H1 (cell line): ENCODE measurements at regions not wholly inside any gene's neighbourhood (a gene's known extent, or its start where the extent isn't known, plus 50 kb on each side); places are given as distances from the start of the nearest gene placed in this dataset.

Experiments
- CTCF ChIA-PET: fragments of 300-600 bp; sonication (Branson Sonifier 250); formaldehyde crosslinking; loops from one replicate; lab custom pipeline; 2021; ENCODE audit not compliant: partially characterized antibody; lab: Charles Lee
- POLR2A ChIA-PET: fragments of 300-600 bp; sonication (Branson Sonifier 250); formaldehyde crosslinking; loops from one replicate; lab custom pipeline; 2021; ENCODE audit warnings: inconsistent platforms; ENCODE audit not compliant: partially characterized antibody; lab: Charles Lee
- DNase-seq, 2 experiments: peaks; one replicate each; pipeline versions ENCODE4 v3.0.0 to v3.0.0-alpha.2; 2010 to 2022; ENCODE audit warnings: low spot score in 2 of 2, low read depth in 1 of 2, mixed read lengths in 1 of 2
- FAIRE-seq: peaks from 2 replicates; lab custom pipeline; 2011; peaks lifted over from hg19 to GRCh38; lab: Jason Lieb, UNC
- H2AFZ ChIP-seq: 2 replicates; pipeline ENCODE4 v1.8.1; 2012; ENCODE audit warnings: low read length, inconsistent platforms
- H2AK5ac ChIP-seq: 2 replicates; pipeline ENCODE4 v1.6.1; 2013; ENCODE audit warnings: low read depth, low read length
- H2BK120ac ChIP-seq: replicated peaks from 2 replicates; pipeline ENCODE3; 2013; ENCODE audit warnings: low read depth, low read length, inconsistent platforms
- H2BK12ac ChIP-seq: 2 replicates; pipeline ENCODE4 v1.6.1; 2013; ENCODE audit warnings: low read depth, low read length
- H2BK15ac ChIP-seq: 2 replicates; pipeline ENCODE4 v1.6.1; 2013; ENCODE audit warnings: low read length
- H2BK20ac ChIP-seq: 2 replicates; pipeline ENCODE4 v1.6.1; 2013; ENCODE audit warnings: low read length
- H2BK5ac ChIP-seq: 2 replicates; pipeline ENCODE4 v1.6.1; 2013; ENCODE audit warnings: low read depth, low read length
- H3K14ac ChIP-seq: 2 replicates; pipeline ENCODE4 v1.6.1; 2013; ENCODE audit warnings: inconsistent platforms; ENCODE audit not compliant: insufficient read length
- H3K18ac ChIP-seq: 2 replicates; pipeline ENCODE4 v1.6.1; 2013; ENCODE audit warnings: low read length; ENCODE audit errors: extremely low read depth
- H3K23ac ChIP-seq: 2 replicates; pipeline ENCODE4 v1.6.1; 2013; ENCODE audit warnings: inconsistent platforms; ENCODE audit not compliant: insufficient read length
- H3K23me2 ChIP-seq: 2 replicates; pipeline ENCODE4 v1.6.1; 2013; ENCODE audit warnings: low read depth, low read length
- H3K27ac ChIP-seq: 2 replicates; pipeline ENCODE4 v1.6.1; 2011; ENCODE audit warnings: low read depth, low read length, inconsistent platforms
- H3K27me3 ChIP-seq, 4 experiments: replicated peaks in 1 of 4; 1 replicate in 1 of 4; 2 replicates in 3 of 4; pipeline versions ENCODE4 v1.6.1 to v1.8.1; 2011 to 2013; ENCODE audit warnings: low read length in 3 of 4, mild to moderate bottlenecking in 3 of 4, inconsistent platforms in 2 of 4, mixed read lengths in 2 of 4, moderate library complexity in 1 of 4; ENCODE audit not compliant: control insufficient read depth in 3 of 4, insufficient read depth in 3 of 4; ENCODE audit errors: extremely low read depth in 1 of 4
- H3K36me3 ChIP-seq, 4 experiments: 2 replicates each; pipeline versions ENCODE4 v1.6.1 to v1.8.1; 2011 to 2013; ENCODE audit warnings: mild to moderate bottlenecking in 4 of 4, low read length in 3 of 4, moderate library complexity in 2 of 4, control low read depth in 1 of 4, inconsistent platforms in 1 of 4; ENCODE audit not compliant: insufficient read depth in 4 of 4, control insufficient read depth in 2 of 4
- H3K4ac ChIP-seq: replicated peaks from 2 replicates; pipeline ENCODE3; 2013; ENCODE audit warnings: low read length, low read depth, mixed read lengths, inconsistent platforms; ENCODE audit not compliant: insufficient read length
- H3K4me1 ChIP-seq, 4 experiments: replicated peaks in 1 of 4; 1 replicate in 1 of 4; 2 replicates in 3 of 4; pipeline versions ENCODE4 v1.6.1 to v1.8.1; 2011 to 2013; ENCODE audit warnings: low read length in 3 of 4, inconsistent platforms in 2 of 4, mixed read lengths in 1 of 4; ENCODE audit not compliant: insufficient read depth in 4 of 4, control insufficient read depth in 3 of 4
- H3K4me2 ChIP-seq, 2 experiments: 2 replicates each; pipeline versions ENCODE4 v1.6.1 to v1.8.1; 2011 to 2013; ENCODE audit warnings: low read depth in 2 of 2, low read length in 2 of 2, control low read depth in 1 of 2, inconsistent platforms in 1 of 2, mild to moderate bottlenecking in 1 of 2; ENCODE audit not compliant: insufficient read depth in 1 of 2
- H3K4me3 ChIP-seq, 4 experiments: fragments of 200-600, 300-600 bp in 1 of 4; sonication (generic), shearing (Covaris generic), sonication (Bioruptor Twin) in 1 of 4; 2 replicates each; pipeline versions ENCODE4 v1.5.1 to v1.8.1; 2011 to 2016; ENCODE audit warnings: low read length in 4 of 4, low read depth in 3 of 4, control low read depth in 2 of 4, inconsistent platforms in 2 of 4, mild to moderate bottlenecking in 2 of 4, mixed read lengths in 1 of 4, moderate library complexity in 1 of 4; ENCODE audit not compliant: insufficient read depth in 2 of 4; ENCODE audit errors: extremely low read depth in 1 of 4
- H3K56ac ChIP-seq: replicated peaks from 2 replicates; pipeline ENCODE3; 2013; ENCODE audit warnings: low read depth, mild to moderate bottlenecking, mixed read lengths, low read length, inconsistent platforms; ENCODE audit not compliant: insufficient read length
- H3K79me1 ChIP-seq: 2 replicates; pipeline ENCODE4 v1.6.1; 2013; ENCODE audit warnings: low read depth, low read length, control low read depth
- H3K79me2 ChIP-seq, 2 experiments: 2 replicates each; pipeline versions ENCODE4 v1.6.1 to v1.8.1; 2012 to 2013; ENCODE audit warnings: low read length in 2 of 2, mild to moderate bottlenecking in 2 of 2, inconsistent platforms in 1 of 2; ENCODE audit not compliant: insufficient read depth in 2 of 2, control insufficient read depth in 1 of 2
- H3K9ac ChIP-seq, 4 experiments: replicated peaks in 1 of 4; 1 replicate in 1 of 4; 2 replicates in 3 of 4; pipeline versions ENCODE4 v1.6.1 to v1.8.1; 2011 to 2013; ENCODE audit warnings: low read depth in 3 of 4, low read length in 3 of 4, control low read depth in 2 of 4, mild to moderate bottlenecking in 2 of 4, moderate library complexity in 2 of 4, inconsistent platforms in 1 of 4; ENCODE audit errors: extremely low read depth in 1 of 4
- H3K9me3 ChIP-seq, 2 experiments: 2 replicates each; pipeline versions ENCODE4 v1.6.1 to v1.8.1; 2012 to 2013; ENCODE audit warnings: mild to moderate bottlenecking in 2 of 2, moderate library complexity in 2 of 2, control low read depth in 1 of 2, inconsistent platforms in 1 of 2, low read depth in 1 of 2, low read length in 1 of 2, mixed read lengths in 1 of 2; ENCODE audit not compliant: insufficient read depth in 2 of 2
- H4K20me1 ChIP-seq, 2 experiments: replicated peaks in 1 of 2; 2 replicates each; pipeline versions ENCODE3 to v1.8.1; 2011 to 2013; ENCODE audit warnings: inconsistent platforms in 2 of 2, low read length in 2 of 2, mild to moderate bottlenecking in 1 of 2; ENCODE audit not compliant: insufficient read depth in 2 of 2, control insufficient read depth in 1 of 2
- H4K5ac ChIP-seq: 2 replicates; pipeline ENCODE4 v1.6.1; 2013; ENCODE audit warnings: low read length, low read depth, mixed read lengths, inconsistent platforms; ENCODE audit not compliant: insufficient read length
- H4K8ac ChIP-seq: 2 replicates; pipeline ENCODE4 v1.8.0; 2013; ENCODE audit warnings: mild to moderate bottlenecking, moderate library complexity, low read length, inconsistent platforms; ENCODE audit not compliant: insufficient read depth; ENCODE audit errors: extremely low read depth
- H4K91ac ChIP-seq: replicated peaks from 2 replicates; pipeline ENCODE3; 2013; ENCODE audit warnings: low read length, mixed read lengths, inconsistent platforms; ENCODE audit not compliant: insufficient read length
- BACH1 ChIP-seq: IDR thresholded peaks from 2 replicates; pipeline ENCODE4 v1.6.1; 2012; ENCODE audit warnings: low read length, improper control_type of control experiment
- FOSL1 ChIP-seq: IDR thresholded peaks from 2 replicates; pipeline ENCODE4 v1.6.1; 2011; ENCODE audit warnings: mild to moderate bottlenecking, low read depth, low read length, moderate library complexity; ENCODE audit not compliant: insufficient read depth
- JUN ChIP-seq: IDR thresholded peaks from 2 replicates; pipeline ENCODE4 v1.6.1; 2011; ENCODE audit warnings: low read depth, mild to moderate bottlenecking, improper control_type of control experiment, low read length
- POLR2AphosphoS5 ChIP-seq: IDR thresholded peaks from 2 replicates; pipeline ENCODE4 v1.6.1; 2011; ENCODE audit warnings: low read depth, low read length
- SIRT6 ChIP-seq: IDR thresholded peaks from one replicate; pipeline ENCODE4 v1.7.1; 2012; ENCODE audit warnings: low read length, inconsistent platforms
- SUZ12 ChIP-seq: fragments of 200-600 bp; sonication (generic); IDR thresholded peaks from 2 replicates; pipeline ENCODE4 v1.6.1; 2012; ENCODE audit warnings: mild to moderate bottlenecking, inconsistent platforms, low read length, moderate library complexity, mixed read lengths
- TBP ChIP-seq: IDR thresholded peaks from 2 replicates; pipeline ENCODE4 v1.6.1; 2011; ENCODE audit warnings: low read depth, low read length, improper control_type of control experiment
- TEAD4 ChIP-seq: IDR thresholded peaks from 2 replicates; pipeline ENCODE4 v1.6.1; 2012; ENCODE audit warnings: low read depth, low read length, inconsistent platforms, mixed read lengths
- WGBS, 2 experiments: shearing (Covaris generic) in 1 of 2; methylation state at CpG; one replicate each; pipeline versions ENCODE4 v1.1.6 to v1.1.7; 2013 to 2015; ENCODE audit warnings: low lambda C conversion rate in 2 of 2, mixed read lengths in 2 of 2, inconsistent platforms in 1 of 2, low coverage in 1 of 2, missing lambda C conversion rate in 1 of 2; ENCODE audit not compliant: insufficient replicate concordance in 2 of 2, insufficient coverage in 1 of 2, insufficient read length in 1 of 2; ENCODE audit errors: extremely low coverage in 1 of 2, missing lambda C conversion rate in 1 of 2; 5-methylcytosine and 5-hydroxymethylcytosine counted together
- TF ChIP-seq, protein P1 (sequence below), 3 experiments: IDR thresholded peaks; 1 replicate in 2 of 3; 2 replicates in 1 of 3; pipeline versions ENCODE4 v1.5.1 to v1.6.1; 2011; ENCODE audit warnings: low read length in 3 of 3, mild to moderate bottlenecking in 3 of 3, inconsistent platforms in 2 of 3, low read depth in 1 of 3, moderate library complexity in 1 of 3; ENCODE audit not compliant: insufficient read depth in 1 of 3; ENCODE audit errors: control extremely low read depth in 1 of 3

GRCh38 chr1:164061528-164061927, 497.5 kb upstream of the PBX1 start:
- no peak overlapping the region for H2AFZ ChIP-seq
- H3K36me3 ChIP-seq: no peaks in the 10 kb centered on the region
- H3K56ac ChIP-seq: no peak overlapping the region
- DNase-seq (no peak), FAIRE-seq (no peak)
- H2BK12ac ChIP-seq: no peak overlapping the region
- 73% methylated on average over 3 of the region's 3 CpGs; no CpG with 5 or more reads in 1 of the 2 experiments for WGBS, 2 experiments
- H3K23ac ChIP-seq: no peak overlapping the region
- ChIA-PET CTCF (no interaction called here), POLR2A (no interaction called here)
- H3K9ac ChIP-seq: no peak overlapping the region
- no peak overlapping the region for H3K18ac ChIP-seq
- H2AK5ac ChIP-seq: no peak overlapping the region
- no peaks in the 10 kb centered on the region for H3K27me3 ChIP-seq
- no peak overlapping the region for H3K14ac ChIP-seq
- no peak overlapping the region for H3K4me3 ChIP-seq
- no peak overlapping the region for H4K91ac ChIP-seq
- H3K27ac ChIP-seq: no peak overlapping the region
- no peak overlapping the region for H2BK5ac ChIP-seq
- H2BK15ac ChIP-seq: no peak overlapping the region
- no peaks in the 10 kb centered on the region; the same call in 1 of the 2 replicates for H3K23me2 ChIP-seq
- H2BK20ac ChIP-seq: no peak overlapping the region
- H3K9me3 ChIP-seq: no peaks in the 10 kb centered on the region
- no peaks in the 10 kb centered on the region for H3K79me2 ChIP-seq
- H3K4me2 ChIP-seq: no peak overlapping the region
- H3K4me1 ChIP-seq: no peaks in the 10 kb centered on the region
- H4K5ac ChIP-seq: no peak overlapping the region
- H3K79me1 ChIP-seq: no peaks in the 10 kb centered on the region
- no peaks in the 10 kb centered on the region for H4K20me1 ChIP-seq
- no peak overlapping the region for H2BK120ac ChIP-seq
- no peak overlapping the region for H3K4ac ChIP-seq
- no peak overlapping the region; the same call in 1 of the 2 replicates for H4K8ac ChIP-seq
- no peak for TF ChIP-seq SUZ12
- TF ChIP-seq FOSL1: no peak
- TF ChIP-seq TEAD4: no peak
- no peak for TF ChIP-seq JUN
- TF ChIP-seq, protein P1, sequence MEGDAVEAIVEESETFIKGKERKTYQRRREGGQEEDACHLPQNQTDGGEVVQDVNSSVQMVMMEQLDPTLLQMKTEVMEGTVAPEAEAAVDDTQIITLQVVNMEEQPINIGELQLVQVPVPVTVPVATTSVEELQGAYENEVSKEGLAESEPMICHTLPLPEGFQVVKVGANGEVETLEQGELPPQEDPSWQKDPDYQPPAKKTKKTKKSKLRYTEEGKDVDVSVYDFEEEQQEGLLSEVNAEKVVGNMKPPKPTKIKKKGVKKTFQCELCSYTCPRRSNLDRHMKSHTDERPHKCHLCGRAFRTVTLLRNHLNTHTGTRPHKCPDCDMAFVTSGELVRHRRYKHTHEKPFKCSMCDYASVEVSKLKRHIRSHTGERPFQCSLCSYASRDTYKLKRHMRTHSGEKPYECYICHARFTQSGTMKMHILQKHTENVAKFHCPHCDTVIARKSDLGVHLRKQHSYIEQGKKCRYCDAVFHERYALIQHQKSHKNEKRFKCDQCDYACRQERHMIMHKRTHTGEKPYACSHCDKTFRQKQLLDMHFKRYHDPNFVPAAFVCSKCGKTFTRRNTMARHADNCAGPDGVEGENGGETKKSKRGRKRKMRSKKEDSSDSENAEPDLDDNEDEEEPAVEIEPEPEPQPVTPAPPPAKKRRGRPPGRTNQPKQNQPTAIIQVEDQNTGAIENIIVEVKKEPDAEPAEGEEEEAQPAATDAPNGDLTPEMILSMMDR (IDR thresholded peaks at IDR 0.05; ENCODE audit: control extremely low read depth in 1 of 3, insufficient read depth in 1 of 3, low read depth in 1 of 3, low read length in 3 of 3): no peak
- TF ChIP-seq SIRT6: no peak
- no peak for TF ChIP-seq BACH1
- no peak for TF ChIP-seq POLR2AphosphoS5
- no peak for TF ChIP-seq TBP
